Fibroblast of peridontal ligament (primary cell): ENCODE measurements at regions not wholly inside any gene's neighbourhood (a gene's known extent, or its start where the extent isn't known, plus 50 kb on each side); places are given as distances from the start of the nearest gene placed in this dataset.
A peak's percentile ranks its signal among the peaks of the same experiment; 100 is the strongest.

ENCODE experiments used
- DNase-seq: peaks from one replicate; pipeline ENCODE4 v3.0.0-alpha.2; 2010; ENCODE audit errors: extremely low read depth

GRCh38 chr14:52380294-52380693 lies 66.2 kb downstream of the PTGER2 start:
- DNase-seq = peak; percentile 62
